Endothelial cell of umbilical vein (primary cell): ENCODE measurements at regions not wholly inside any gene's neighbourhood (a gene's known extent, or its start where the extent isn't known, plus 50 kb on each side); places are given as distances from the start of the nearest gene placed in this dataset.

Experiments used
- BruUV-seq: library from RNA; stranded (reverse); fragments of 400-500 nt; replicated peaks from 2 replicates; lab custom pipeline; 2021; lab: Mats Ljungman, UMichigan
- CTCF ChIA-PET: fragments of 300-600, 350-600 bp; sonication (Branson Sonifier 250); formaldehyde crosslinking; loops from one replicate; lab custom pipeline; 2021; ENCODE audit warnings: antibody characterized with exemption, inconsistent platforms; lab: Charles Lee
- POLR2A ChIA-PET: fragments of 300-600, 350-600 bp; sonication (Branson Sonifier 250); formaldehyde crosslinking; loops from one replicate; lab custom pipeline; 2021; ENCODE audit warnings: antibody characterized with exemption, inconsistent platforms; lab: Charles Lee
- DNase-seq: peaks from one replicate; pipeline ENCODE4 v3.0.0-alpha.2; 2011; ENCODE audit warnings: low read depth, low spot score
- FAIRE-seq: peaks from 2 replicates; lab custom pipeline; 2011; peaks lifted over from hg19 to GRCh38; lab: Jason Lieb, UNC
- H2AFZ ChIP-seq: 2 replicates; pipeline ENCODE4 v1.6.0; 2012; ENCODE audit warnings: low read depth, low read length, control low read depth, inconsistent platforms
- H3K27ac ChIP-seq: 2 replicates; pipeline ENCODE4 v1.5.1; 2011; ENCODE audit warnings: low read depth, mild to moderate bottlenecking, control low read depth, low read length, moderate library complexity; ENCODE audit not compliant: insufficient read depth
- H3K27me3 ChIP-seq, 2 experiments: 2 replicates each; pipeline versions ENCODE4 v1.6.0 to v1.6.1; 2011; ENCODE audit warnings: low read length in 2 of 2, mixed read lengths in 1 of 2; ENCODE audit not compliant: control insufficient read depth in 2 of 2, insufficient read depth in 2 of 2
- H3K36me3 ChIP-seq, 2 experiments: 2 replicates in 1 of 2; 3 replicates in 1 of 2; pipeline ENCODE4 v1.5.1; 2011; ENCODE audit warnings: low read length in 2 of 2, mild to moderate bottlenecking in 1 of 2, moderate library complexity in 1 of 2; ENCODE audit not compliant: control insufficient read depth in 2 of 2, insufficient read depth in 2 of 2; ENCODE audit errors: extremely low read depth in 1 of 2
- H3K4me1 ChIP-seq: 3 replicates; pipeline ENCODE4 v1.5.1; 2011; ENCODE audit warnings: mild to moderate bottlenecking, low read length; ENCODE audit not compliant: control insufficient read depth, insufficient read depth; ENCODE audit errors: extremely low read depth
- H3K4me2 ChIP-seq: 2 replicates; pipeline ENCODE4 v1.6.1; 2011; ENCODE audit warnings: low read length, control low read depth, mixed read lengths; ENCODE audit not compliant: insufficient read depth
- H3K4me3 ChIP-seq, 3 experiments: fragments of 200-600 bp in 1 of 3; sonication (generic), shearing (Covaris generic) in 1 of 3; replicated peaks in 1 of 3; 2 replicates each; pipeline ENCODE4 v1.5.1; 2011 to 2016; ENCODE audit warnings: control low read depth in 3 of 3, low read length in 3 of 3, mild to moderate bottlenecking in 2 of 3, inconsistent platforms in 1 of 3, low read depth in 1 of 3, moderate library complexity in 1 of 3; ENCODE audit not compliant: insufficient read depth in 1 of 3
- H3K79me2 ChIP-seq: 2 replicates; pipeline ENCODE4 v1.6.0; 2012; ENCODE audit warnings: low read length, inconsistent platforms; ENCODE audit not compliant: control insufficient read depth, insufficient read depth
- H3K9ac ChIP-seq: replicated peaks from 2 replicates; pipeline ENCODE3; 2011; ENCODE audit warnings: low read length, control low read depth; ENCODE audit not compliant: insufficient read depth; ENCODE audit errors: extremely low read depth
- H3K9me1 ChIP-seq: replicated peaks from 3 replicates; pipeline ENCODE4 v1.6.0; 2011; ENCODE audit warnings: mild to moderate bottlenecking, low read length; ENCODE audit not compliant: control insufficient read depth, insufficient read depth; ENCODE audit errors: extremely low read depth
- H3K9me3 ChIP-seq: replicated peaks from 2 replicates; pipeline ENCODE4 v1.5.1; 2012; ENCODE audit warnings: low read length, inconsistent platforms; ENCODE audit not compliant: control insufficient read depth, insufficient read depth
- H4K20me1 ChIP-seq: replicated peaks from 2 replicates; pipeline ENCODE3; 2011; ENCODE audit warnings: mild to moderate bottlenecking, low read length; ENCODE audit not compliant: control insufficient read depth, insufficient read depth; ENCODE audit errors: extremely low read depth
- CTCF ChIP-seq, 2 donors: IDR thresholded peaks; 1 replicate in 1 of 2; 2 replicates in 1 of 2; pipeline ENCODE4 v1.5.1; 2011; ENCODE audit warnings: low read length in 2 of 2, mild to moderate bottlenecking in 2 of 2, moderate library complexity in 2 of 2, control low read depth in 1 of 2, inconsistent platforms in 1 of 2, low read depth in 1 of 2; ENCODE audit not compliant: insufficient read depth in 1 of 2; ENCODE audit errors: extremely low read depth in 1 of 2
- EZH2 ChIP-seq: IDR thresholded peaks from 2 replicates; pipeline ENCODE4 v1.6.1; 2012; ENCODE audit warnings: borderline replicate concordance, low read depth, mild to moderate bottlenecking, moderate library complexity, low read length, inconsistent platforms; ENCODE audit not compliant: severe bottlenecking
- FOS ChIP-seq: IDR thresholded peaks from 2 replicates; pipeline ENCODE4 v1.6.1; 2011; ENCODE audit warnings: mild to moderate bottlenecking, low read length, moderate library complexity, borderline replicate concordance; ENCODE audit not compliant: insufficient read depth
- GATA2 ChIP-seq: IDR thresholded peaks from 2 replicates; pipeline ENCODE4 v1.7.0; 2011; ENCODE audit warnings: low read depth, mild to moderate bottlenecking, moderate library complexity, mixed read lengths, low read length; ENCODE audit not compliant: insufficient read length, insufficient read depth
- JUN ChIP-seq: IDR thresholded peaks from 2 replicates; pipeline ENCODE4 v1.6.1; 2011; ENCODE audit warnings: borderline replicate concordance, low read depth; ENCODE audit not compliant: insufficient read length, insufficient read depth
- MAX ChIP-seq: IDR thresholded peaks from 2 replicates; pipeline ENCODE4 v1.6.1; 2011; ENCODE audit not compliant: insufficient read depth, insufficient read length
- MYC ChIP-seq: IDR thresholded peaks from one replicate; pipeline ENCODE4 v1.6.1; 2011; ENCODE audit warnings: mild to moderate bottlenecking, low read depth, low read length
- POLR2A ChIP-seq: IDR thresholded peaks from 2 replicates; pipeline ENCODE4 v1.6.1; 2012; ENCODE audit warnings: low read depth, mild to moderate bottlenecking, control low read depth, low read length
- POLR2AphosphoS5 ChIP-seq: IDR thresholded peaks from 2 replicates; pipeline ENCODE4 v1.6.1; 2012; ENCODE audit warnings: low read depth, mild to moderate bottlenecking, control low read depth, low read length, moderate library complexity; ENCODE audit not compliant: insufficient read depth
- dilution Hi-C: fragments of 300-500 bp; cut with MboI; formaldehyde crosslinking; loops from one replicate; pipeline ENCODE4 v1.15.0; 2019; ENCODE audit warnings: low sequenced_read_pairs; ENCODE audit not compliant: extremely low pct_ligation_motif_present
- intact Hi-C: fragments of 100-400 bp; cut with micrococcal nuclease; formaldehyde crosslinking; loops from one replicate; pipeline ENCODE4 v1.10.0; 2022

- TF ChIP-seq POLR2A (no peak), MAX (no peak), POLR2AphosphoS5 (no peak), MYC (no peak), GATA2 (no peak), JUN (no peak), CTCF (IDR thresholded peaks at IDR 0.05; ENCODE audit: extremely low read depth in 1 of 2, insufficient read depth in 1 of 2, low read depth in 1 of 2, low read length in 2 of 2) (no peak), EZH2 (no peak), FOS (no peak)
Measured at GRCh38 chr10:78435484-78436221, 402.0 kb downstream of the RPS24 start.

More at GRCh38 chr10:78435484-78436221, 402.0 kb downstream of the RPS24 start:
- FAIRE-seq, result no peak
- no peaks in the 10 kb centered on the region for H3K36me3 ChIP-seq
- H3K4me1 ChIP-seq, result peaks cover 9% of the 10 kb centered on the region
- H3K9me3 ChIP-seq, result no peaks in the 10 kb centered on the region
- H2AFZ ChIP-seq, result no peak overlapping the region
- H3K4me3 ChIP-seq, result no peak overlapping the region
- no peak overlapping the region for H3K4me2 ChIP-seq
- H4K20me1 ChIP-seq, result no peaks in the 10 kb centered on the region
- intact Hi-C loops (loop anchor here (2.0 kb wide), 1 partner anchor 133 kb away; no protein-coding TSS in a partner anchor), dilution Hi-C loops (no loop called here)
- BruUV-seq, result no TSS peak
- ChIA-PET CTCF (interaction anchor here (0.9 to 2.7 kb wide), 3 partner anchors 12 to 222 kb away, joined by 3 to 8 read pairs (median 4); no protein-coding TSS in a partner anchor), POLR2A (no interaction called here)
- DNase-seq, result peak; percentile 79
- H3K9me1 ChIP-seq, result no peaks in the 10 kb centered on the region
- H3K9ac ChIP-seq, result no peak overlapping the region
- peaks cover 4 to 5% of the 10 kb centered on the region in 2 experiments for H3K27me3 ChIP-seq
- H3K79me2 ChIP-seq, result no peaks in the 10 kb centered on the region
- no peak overlapping the region for H3K27ac ChIP-seq
